GM18519 (cell line): ENCODE measurements at regions not wholly inside any gene's neighbourhood (a gene's known extent, or its start where the extent isn't known, plus 50 kb on each side); places are given as distances from the start of the nearest gene placed in this dataset.

Experiments used
- ATAC-seq: cut with Tn5 transposase; IDR thresholded peaks from one replicate; pipeline ENCODE4 v1.9.1; 2021; ENCODE audit warnings: mild to moderate bottlenecking, moderate library complexity; ENCODE audit not compliant: unreplicated experiment, low FRiP score

DNA sequence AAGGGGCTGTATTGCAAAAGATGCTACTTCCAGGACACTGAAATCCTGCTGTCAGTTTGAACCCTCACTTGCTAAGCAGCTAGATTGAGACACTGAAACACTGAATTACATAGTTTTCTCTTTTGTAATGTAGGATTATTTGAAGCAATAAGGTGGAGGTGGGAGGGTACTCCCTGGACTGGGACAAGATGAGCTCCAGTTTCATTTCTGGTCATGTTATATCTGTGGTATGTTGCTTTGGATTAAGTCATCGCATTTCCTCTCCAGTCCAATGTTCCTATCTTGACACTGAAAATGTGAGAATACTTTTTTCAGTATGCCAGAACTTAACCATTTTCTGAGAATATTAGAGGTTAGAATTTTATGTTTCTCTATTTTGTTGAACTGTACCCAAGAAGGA lies 426.2 kb upstream of the MEX3C start:
- no peak for ATAC-seq

DNA sequence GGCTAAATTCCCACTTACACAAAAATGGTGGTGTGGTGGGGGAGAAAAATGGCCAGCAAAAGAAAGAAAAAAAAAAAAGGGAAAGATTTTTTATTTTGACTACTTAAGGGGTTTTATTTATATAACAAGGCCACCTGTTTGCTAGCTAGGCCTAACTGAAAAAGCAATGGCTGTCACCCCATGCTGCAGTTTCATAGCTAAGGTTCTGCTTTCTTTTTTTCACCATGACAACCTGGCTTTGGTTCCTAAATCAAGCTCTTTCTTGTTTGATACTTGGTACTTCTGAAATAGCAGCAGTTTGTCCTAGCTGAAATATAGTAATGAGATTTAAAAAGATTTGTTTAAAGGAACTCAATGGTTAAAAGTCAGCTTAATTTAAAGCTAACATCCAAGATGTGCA lies 433.2 kb upstream of the MEX3C start:
- ATAC-seq: no peak

DNA sequence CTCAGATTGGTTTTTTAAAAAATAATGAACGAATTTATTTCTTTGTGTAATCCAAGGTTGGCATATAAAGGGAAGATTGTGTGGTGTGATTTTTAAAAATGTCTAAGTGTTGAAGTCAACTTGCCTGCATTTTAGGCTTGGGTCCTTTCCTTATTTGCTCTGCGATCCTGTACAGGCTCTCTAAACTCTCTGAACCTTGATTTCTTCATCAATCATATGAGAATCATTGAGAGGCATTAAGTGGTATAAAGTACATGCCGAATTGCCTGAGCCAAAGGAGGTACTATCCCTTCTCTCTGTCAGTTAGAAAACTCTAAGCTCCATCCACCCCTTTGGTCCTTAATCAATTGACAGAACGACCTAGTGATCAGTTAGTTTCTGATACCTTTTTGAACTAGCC lies 440.4 kb upstream of the MEX3C start:
- ATAC-seq: no peak

DNA sequence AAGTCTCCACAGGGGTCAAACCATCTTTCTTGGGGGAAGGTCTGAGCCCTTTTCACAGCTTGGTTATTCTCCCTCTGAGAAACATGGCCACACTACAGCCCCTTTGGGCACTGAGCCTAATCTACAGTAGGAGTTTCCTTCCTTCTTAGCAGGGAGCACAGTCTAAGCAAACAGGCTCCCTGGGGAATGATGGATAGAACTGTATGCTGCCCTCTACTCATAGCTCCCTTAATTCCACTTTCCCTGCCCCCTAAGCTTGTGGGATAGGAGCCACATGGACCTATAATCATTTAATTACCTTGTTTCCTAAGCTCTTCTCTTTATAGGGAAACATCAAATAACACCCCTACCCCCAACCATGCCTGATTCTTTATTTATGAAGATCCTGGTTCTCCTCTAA lies 442.1 kb upstream of the MEX3C start:
- no peak for ATAC-seq

DNA sequence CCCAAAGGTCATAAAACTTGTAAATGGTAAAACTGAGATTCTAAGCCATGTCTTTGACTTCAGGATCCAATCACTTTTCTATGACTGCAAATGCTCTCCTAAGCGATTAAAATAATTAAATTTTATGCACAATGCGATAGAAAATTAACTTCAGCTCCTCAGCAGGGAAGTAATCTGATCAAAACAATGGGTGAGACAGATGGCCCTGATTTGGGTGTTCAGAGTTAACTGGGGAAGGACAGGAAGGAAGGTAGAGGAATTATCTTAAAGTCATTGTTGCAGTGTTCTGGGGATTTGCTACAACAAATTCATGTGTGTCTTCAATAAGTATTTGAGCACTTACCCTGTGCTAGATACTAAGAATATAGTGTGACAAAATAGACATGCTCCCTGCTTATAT lies 446.0 kb upstream of the MEX3C start:
- no peak for ATAC-seq

DNA sequence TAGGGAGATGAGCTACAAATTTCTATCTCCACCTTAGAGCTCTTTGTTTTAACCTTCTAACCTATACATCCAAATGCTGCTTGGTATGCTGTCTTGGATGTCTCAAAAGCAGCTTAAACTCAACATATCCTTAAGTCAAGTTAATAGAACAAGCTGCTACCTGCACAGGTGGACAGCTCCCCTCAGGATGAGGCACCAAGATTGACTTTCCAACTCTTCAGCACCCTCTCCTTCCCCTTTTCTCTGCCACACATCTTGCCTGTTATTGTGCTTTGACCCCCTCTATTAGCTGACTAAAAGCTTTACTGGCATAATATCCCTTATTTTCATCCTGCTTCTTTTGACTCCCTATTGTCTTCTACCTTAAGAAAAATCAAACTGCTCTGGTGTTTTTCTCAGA lies 448.1 kb upstream of the MEX3C start:
- no peak for ATAC-seq

DNA sequence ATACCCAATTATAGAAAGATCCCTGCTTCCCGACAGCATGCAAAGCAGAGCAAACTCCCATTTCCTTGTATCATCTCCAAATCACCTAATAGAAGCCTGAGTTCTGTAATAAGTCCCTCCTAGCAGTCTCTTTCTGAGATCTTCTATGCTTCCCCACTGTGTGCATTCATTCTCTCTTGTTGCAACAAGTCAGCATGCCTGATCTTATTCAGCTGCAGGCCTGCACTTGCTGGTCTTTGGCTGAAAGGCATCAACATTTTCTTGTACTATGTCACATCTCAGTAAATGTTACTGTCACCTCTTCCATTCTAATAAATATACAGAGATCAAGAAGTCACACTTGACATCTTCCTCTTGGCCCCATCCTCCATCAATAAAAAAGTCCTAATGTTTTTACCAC lies 449.9 kb upstream of the MEX3C start:
- no peak for ATAC-seq

DNA sequence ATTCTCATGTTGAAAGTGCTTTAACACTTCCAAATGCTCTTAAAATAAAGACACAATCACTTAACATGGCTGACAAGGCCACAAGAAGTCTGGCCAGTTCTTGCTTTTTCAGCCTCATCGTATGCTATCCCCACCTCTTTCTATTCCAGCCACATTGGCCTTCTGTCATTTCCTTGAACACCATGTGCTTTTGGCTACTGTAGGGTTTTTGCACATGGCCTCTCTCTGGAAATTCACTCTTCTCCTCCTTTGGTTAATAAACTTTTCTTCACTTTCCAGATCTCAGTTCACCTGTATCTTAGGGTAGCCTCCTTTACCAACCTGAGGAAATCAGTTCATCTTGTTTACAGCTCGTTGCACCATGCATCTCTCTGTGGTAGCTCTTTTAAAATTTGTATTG lies 450.5 kb upstream of the MEX3C start:
- ATAC-seq: no peak

DNA sequence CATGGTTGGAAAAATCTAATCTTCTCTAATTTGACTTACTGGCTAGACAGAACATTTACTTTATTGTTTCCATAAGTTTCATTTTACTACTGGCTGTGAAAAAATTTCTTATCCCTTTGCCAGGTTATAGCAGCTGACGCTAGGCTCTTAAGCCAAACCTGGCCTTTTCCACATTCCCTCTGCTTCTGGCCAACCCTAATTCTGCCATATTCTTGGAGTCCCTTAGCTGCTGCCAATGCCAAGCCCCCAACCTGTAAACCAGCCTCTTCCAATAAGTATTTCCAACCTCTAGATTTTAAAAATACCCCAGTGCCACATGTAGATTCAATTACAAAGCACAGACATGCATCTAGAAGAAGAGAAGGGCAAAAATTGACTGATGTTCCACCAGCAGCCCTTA lies 452.3 kb upstream of the MEX3C start:
- no peak for ATAC-seq

DNA sequence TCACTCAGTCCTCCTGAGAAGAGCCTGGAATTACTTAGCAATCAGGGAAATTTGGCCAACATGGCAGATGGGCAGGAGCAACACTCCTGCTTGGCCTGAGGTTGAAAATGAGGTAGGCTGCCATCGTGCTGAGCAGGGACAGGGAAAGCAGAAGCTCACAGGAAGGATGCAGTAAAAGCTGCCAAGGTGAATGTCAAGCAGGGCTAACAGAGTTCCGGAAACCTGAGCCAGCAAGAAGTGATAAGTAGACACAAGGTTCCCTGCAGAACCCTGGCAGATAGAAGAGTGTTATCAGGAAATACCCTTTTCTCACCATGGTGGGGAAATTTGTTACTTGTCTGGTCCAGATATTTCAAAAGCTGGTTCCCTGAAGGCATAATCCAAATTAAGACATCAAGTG lies 454.3 kb upstream of the MEX3C start:
- no peak for ATAC-seq

DNA sequence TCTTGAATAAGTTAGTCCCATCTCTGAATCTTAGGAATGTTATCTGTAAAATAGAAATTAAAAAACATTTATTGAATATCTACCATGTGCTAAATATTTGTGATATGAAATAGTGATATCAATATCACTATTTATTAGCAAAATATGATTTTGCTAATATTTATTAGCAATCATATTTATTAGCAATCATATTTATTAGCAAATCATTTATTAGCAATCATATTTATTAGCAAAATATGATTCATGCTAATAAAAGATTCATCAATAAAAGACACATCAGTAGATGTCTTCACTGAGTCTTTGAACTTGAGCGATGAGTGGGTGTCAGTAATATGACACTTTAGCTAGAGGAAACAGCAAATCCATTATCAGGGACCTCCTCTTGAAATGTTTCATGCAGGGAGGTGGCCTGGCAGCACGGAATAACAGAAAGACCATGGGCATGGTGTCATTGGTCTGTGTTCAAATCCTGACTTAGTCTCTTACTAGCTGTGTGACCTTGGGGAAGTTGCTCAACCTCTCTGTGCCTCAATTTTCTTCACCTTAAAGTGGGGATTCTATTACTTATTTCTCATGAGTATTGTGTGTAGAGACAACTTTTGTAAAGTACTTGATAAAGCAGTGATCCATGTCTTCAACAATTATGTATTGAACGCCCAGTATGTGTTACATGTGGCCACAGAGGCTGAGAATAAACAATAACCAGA lies 456.2 kb upstream of the MEX3C start:
- no peak for ATAC-seq

DNA sequence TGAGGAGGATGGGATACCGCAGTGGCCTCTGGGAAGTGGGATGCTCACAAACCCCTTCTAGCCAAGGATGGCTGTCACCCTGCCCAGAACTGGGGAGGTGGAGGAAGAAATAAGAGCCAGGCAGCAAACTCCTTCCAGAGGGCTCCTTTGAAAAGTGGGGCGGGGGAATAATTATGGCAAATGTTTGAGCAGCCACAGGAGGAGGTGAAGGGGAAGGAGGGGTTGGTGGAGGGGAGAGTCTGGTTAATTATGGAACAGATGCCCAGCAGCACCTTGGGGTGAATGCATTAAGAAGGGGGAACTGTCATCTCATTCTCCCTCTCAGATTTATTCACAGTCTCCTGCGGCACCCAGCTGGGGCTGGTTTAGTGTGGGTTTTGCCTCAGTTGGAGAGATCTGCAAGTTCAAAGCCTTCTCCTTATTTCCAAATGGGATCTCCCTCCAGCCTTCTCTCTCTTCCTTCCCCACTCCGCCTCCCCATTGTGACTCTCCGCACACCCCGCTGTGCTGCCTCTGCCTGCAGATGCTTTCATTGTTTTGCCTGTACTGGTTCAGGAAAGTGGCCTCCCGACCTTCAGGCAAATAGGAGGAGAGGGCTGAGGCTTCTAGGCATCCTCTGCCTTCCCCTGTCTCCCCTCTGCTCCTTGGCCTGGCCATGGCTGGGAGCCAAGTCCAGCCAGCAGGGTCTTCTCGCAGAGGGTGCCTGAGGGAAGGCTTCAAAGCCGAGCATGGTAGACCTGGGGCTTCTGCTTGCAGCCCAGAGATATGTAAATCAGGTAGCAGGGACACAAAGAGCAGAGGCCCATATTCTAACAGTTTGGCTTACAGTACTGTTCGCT lies 457.2 kb upstream of the MEX3C start:
- ATAC-seq: peak; percentile 68

DNA sequence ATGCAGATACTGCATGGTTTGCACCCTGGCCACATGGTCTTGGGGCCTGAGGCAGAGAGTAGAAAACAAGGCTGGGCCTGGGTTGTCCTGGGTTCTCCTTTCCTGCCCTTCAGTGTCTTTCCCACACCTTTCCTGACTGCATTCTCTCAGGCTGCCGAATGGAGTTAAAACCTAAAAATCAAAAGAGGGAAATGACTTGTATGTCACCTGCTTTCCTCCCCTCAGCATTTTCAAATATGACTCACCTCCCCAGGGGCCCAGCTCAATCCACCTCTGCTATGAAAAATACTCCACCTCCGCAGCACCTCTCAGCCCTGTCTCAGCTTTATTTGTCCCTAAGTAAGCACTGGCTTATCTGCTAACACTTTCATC lies 457.8 kb upstream of the MEX3C start:
- peak; percentile 69 for ATAC-seq

DNA sequence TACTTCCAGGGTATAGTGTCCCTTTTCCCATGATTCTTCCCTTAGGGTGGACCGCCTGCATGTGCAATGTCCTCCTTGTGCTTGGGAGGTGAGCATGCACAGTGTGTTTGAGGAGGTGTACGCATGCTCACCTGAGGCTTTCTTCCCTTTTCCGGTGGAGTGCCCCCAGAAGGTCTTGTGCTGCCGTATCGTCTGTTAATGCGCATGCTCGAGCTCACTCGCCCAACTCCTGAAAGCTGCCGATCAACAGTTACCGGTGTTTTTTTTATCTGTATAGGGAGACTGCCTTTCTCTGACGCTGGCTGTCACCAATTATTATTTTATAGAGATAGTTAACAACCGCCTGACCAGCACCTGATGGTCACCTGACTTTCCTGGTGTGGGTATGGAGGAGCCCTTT lies 458.8 kb upstream of the MEX3C start:
- no peak for ATAC-seq

DNA sequence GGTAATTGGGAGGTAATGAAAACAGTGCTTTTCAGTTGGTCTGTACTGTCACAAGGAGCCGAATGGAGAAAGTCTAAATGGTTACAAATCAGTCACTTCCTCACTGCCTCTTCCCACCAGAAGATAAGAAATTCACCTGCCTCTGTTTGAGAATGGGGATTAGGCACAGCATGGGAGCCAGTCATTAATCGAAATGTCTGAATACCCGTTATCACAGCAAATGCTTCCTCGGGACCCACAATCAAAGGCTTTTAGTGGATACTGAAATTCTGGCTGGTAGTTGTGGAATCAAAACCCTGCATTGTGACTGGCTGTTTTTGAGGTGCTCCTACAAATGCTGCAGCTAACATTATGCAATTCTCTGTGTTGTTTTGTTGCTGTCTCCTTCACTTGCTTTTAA lies 461.0 kb upstream of the MEX3C start:
- ATAC-seq: no peak

DNA sequence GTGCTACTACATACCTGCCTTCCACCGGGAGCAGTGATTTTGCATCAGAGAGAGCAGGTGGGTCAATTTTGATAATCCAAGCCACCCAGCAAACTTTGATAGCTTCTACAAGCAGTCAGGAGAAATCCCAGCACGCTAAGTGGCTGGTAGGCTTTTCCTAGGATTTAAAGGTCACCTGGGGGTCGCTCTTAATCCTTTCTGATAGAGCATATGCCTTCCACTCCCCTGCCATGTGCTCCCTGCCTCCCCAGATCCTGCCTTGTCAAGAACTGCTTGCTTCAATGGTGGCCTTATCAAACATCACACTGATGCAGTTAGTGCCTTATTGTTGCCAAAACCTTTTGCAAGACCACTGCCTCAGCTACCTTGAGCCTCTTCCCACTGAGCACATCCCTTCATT lies 462.3 kb upstream of the MEX3C start:
- ATAC-seq: no peak

DNA sequence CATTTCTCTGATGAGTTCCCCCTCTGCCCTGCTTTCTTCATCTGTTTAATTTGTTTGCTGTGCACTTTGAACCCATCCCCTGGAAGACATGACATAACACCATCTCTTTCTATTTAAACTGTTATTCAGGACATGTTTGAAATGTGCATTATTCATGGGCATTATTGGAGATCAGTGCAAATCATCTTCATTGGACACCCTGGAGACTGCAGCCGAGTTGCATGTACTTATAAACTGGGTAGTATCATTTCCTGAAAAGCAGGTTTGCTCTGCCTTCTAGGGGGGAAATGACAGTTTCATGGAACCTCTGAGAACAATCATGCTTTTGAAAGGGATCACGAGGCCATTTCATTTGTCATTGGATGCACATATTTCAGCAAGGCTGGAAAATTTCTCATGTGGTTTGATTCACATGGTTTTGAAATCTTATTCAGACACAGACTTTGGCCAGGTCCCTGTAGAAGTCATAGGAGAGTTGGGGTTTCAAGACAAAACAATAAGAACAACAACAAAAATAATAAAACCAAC lies 462.8 kb upstream of the MEX3C start:
- ATAC-seq: no peak

DNA sequence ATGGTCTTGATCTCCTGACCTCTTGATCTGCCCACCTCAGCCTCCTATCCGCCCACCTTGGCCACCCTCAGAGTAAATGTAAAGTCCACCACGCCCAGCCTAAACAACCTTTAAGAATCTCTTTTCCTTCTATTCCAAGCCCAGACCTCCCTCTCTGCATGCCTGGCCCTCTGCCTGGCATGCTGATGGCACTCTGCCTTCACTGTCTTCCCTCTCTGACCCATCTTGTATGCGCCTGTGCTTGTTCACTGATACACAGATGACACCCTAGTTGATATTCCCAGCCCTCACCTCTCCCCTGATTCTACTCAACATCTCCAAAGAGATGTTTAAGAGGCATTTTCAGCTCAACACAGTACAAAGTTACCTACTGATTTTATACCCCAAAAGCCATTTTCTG lies 466.8 kb upstream of the MEX3C start:
- ATAC-seq: no peak

DNA sequence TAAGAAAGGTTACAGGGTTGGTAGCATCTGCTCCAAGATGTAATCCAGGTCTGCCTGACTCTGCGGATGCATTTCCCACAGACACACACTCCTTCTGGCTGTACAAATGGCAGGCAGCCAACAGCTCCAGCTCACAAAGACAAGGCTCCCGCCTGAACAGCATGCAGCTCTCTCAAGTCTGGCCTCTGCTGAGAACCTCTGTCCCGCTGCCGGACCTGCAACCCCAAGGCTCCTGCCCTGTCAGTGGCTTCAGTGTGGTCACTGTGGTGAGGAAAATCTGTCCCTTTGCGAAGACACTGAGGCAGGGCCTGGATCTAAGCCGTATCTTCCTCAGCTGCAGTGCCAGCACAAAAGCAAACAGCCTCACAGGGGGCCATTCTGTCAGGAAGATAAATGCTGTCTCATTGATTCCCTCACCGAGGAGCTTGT lies 469.3 kb upstream of the MEX3C start:
- ATAC-seq: no peak

DNA sequence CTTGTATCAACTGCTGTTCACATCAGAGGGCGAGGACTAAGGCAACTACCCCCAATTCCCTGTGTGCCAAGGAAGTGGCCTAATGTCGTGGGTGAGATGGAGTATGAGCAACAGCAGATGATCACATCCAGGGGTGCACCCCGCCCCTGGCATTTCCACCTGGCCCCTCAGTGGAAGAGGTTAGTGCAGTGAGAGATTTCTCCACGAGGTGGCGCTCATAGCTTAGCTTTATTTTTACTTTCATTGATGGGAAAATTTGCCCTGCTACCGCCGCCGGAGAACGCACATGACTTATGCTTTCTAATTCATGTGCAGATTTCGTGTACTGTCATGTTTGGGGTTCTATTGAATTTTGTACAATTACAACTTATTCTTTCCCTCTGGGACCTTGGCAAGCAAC lies 470.6 kb upstream of the MEX3C start:
- peak; percentile 52 for ATAC-seq

DNA sequence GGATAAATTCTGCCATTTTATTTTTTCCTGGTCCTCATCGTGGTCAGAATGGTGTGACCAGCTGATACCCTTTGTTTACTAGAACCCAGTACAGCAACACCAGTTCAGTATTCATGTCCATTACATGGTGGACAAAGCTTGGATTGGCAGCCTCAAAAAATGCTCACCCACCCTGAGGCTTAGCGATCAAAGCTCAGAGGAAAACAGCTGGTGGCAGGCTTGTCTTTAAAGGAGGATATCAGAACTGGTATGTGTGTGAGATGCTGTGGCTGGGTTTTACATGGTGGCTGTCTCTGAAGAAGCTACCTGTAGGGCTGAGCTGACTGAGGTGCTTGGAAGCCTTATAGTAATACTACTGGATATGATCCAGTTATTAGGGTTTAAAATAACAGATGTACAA lies 471.1 kb upstream of the MEX3C start:
- no peak for ATAC-seq

DNA sequence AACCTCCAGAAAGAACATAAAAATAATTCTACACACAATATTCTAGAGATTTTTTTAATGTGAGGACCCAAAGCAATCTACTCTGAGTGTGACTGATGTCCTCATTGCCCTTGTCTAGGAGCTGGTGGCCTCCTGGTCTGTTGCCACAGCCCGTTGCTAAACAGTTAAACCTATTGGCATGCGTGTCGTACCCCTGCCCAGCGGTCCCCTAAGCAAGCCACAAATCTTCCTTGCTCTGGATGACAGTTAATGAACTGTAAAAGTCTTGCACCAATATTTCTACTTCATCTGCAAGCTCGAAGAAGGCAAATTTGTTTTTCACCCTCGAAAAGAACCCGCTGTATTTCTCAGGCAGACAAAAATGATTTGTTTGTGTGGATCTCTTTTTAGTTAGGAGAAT lies 489.1 kb upstream of the MEX3C start:
- no peak for ATAC-seq
